ENCODE measurements at regions not wholly inside any gene's neighbourhood (a gene's known extent, or its start where the extent isn't known, plus 50 kb on each side); places are given as distances from the start of the nearest gene placed in this dataset.

DNA sequence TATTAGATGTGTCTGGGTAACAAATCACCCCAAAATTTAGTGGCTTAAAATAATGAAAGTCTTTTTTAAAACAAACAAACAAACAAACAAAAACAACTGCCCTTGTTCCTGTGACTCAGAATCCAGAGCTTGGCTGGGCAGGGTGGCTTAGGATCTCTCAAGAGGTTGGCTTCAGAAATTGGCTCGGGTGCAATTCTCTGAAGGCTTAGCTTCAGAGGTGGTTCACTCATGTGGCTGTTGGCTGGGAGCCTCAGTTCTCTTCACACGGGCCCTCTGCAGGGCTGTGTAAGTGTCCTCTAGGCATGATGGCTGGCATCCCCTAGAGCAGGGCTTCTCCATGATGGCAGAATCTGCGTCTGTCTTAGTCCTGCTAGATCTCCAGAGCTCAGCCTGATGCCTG lies 179.9 kb upstream of the BCOR start:
- TF ChIP-seq, protein P1, sequence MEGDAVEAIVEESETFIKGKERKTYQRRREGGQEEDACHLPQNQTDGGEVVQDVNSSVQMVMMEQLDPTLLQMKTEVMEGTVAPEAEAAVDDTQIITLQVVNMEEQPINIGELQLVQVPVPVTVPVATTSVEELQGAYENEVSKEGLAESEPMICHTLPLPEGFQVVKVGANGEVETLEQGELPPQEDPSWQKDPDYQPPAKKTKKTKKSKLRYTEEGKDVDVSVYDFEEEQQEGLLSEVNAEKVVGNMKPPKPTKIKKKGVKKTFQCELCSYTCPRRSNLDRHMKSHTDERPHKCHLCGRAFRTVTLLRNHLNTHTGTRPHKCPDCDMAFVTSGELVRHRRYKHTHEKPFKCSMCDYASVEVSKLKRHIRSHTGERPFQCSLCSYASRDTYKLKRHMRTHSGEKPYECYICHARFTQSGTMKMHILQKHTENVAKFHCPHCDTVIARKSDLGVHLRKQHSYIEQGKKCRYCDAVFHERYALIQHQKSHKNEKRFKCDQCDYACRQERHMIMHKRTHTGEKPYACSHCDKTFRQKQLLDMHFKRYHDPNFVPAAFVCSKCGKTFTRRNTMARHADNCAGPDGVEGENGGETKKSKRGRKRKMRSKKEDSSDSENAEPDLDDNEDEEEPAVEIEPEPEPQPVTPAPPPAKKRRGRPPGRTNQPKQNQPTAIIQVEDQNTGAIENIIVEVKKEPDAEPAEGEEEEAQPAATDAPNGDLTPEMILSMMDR (IDR thresholded peaks at IDR 0.05): no peak
- no peak for TF ChIP-seq POLR2A (IDR thresholded peaks at IDR 0.05)

All from testis (tissue), 2 donors.